Natural killer cell (primary cell): ENCODE measurements at regions not wholly inside any gene's neighbourhood (a gene's known extent, or its start where the extent isn't known, plus 50 kb on each side); places are given as distances from the start of the nearest gene placed in this dataset.

ENCODE experiments used
- ATAC-seq, 3 donors: fragments of 150-1000 bp in 2 of 3; fragments of 200-7000 bp in 1 of 3; cut with Tn5 transposase; 1 replicate in 1 of 3; 2 replicates in 2 of 3; pipeline ENCODE4 v1.10.0; 2021; ENCODE audit warnings: mild to moderate bottlenecking in 2 of 3, moderate library complexity in 2 of 3
- DNase-seq, 2 donors: peaks; one replicate each; pipeline versions ENCODE4 v3.0.0 to v3.0.0-alpha.2; 2013 to 2021; ENCODE audit warnings: mixed read lengths in 1 of 2
- H3K27ac ChIP-seq: one replicate; pipeline ENCODE4 v1.5.1; 2013; ENCODE audit warnings: mild to moderate bottlenecking, low read length
- H3K27me3 ChIP-seq: one replicate; pipeline ENCODE4 v1.6.1; 2013; ENCODE audit warnings: low read length; ENCODE audit not compliant: control insufficient read depth, insufficient read depth
- H3K36me3 ChIP-seq: one replicate; pipeline ENCODE4 v1.6.1; 2013; ENCODE audit warnings: low read length; ENCODE audit not compliant: control insufficient read depth, insufficient read depth
- H3K4me1 ChIP-seq: one replicate; pipeline ENCODE4 v1.6.1; 2013; ENCODE audit warnings: low read length; ENCODE audit not compliant: control insufficient read depth, insufficient read depth
- H3K4me3 ChIP-seq: one replicate; pipeline ENCODE4 v1.5.1; 2013; ENCODE audit warnings: low read length
- H3K9me3 ChIP-seq: one replicate; pipeline ENCODE4 v1.6.1; 2013; ENCODE audit warnings: low read length; ENCODE audit not compliant: control insufficient read depth, insufficient read depth
- H3K27ac Mint-ChIP-seq, 2 donors: one replicate each; pipeline ENCODE4 v1.8.0; 2022; ENCODE audit warnings: mild to moderate bottlenecking in 2 of 2, mixed read lengths in 2 of 2, moderate library complexity in 1 of 2
- H3K27me3 Mint-ChIP-seq, 2 donors: one replicate each; pipeline ENCODE4 v1.8.0; 2022; ENCODE audit warnings: low read depth in 2 of 2, mixed read lengths in 2 of 2
- H3K36me3 Mint-ChIP-seq: one replicate; pipeline ENCODE4 v1.8.0; 2022; ENCODE audit warnings: mixed read lengths
- H3K4me1 Mint-ChIP-seq, 2 donors: one replicate each; pipeline ENCODE4 v1.8.0; 2022; ENCODE audit warnings: mixed read lengths in 2 of 2
- H3K4me3 Mint-ChIP-seq: one replicate; pipeline ENCODE4 v1.8.0; 2022; ENCODE audit warnings: mild to moderate bottlenecking, moderate library complexity, mixed read lengths
- H3K9me3 Mint-ChIP-seq, 2 donors: one replicate each; pipeline ENCODE4 v1.8.0; 2022; ENCODE audit warnings: mixed read lengths in 2 of 2
- CTCF ChIP-seq: fragments of 200-600 bp; IDR thresholded peaks from one replicate; pipeline ENCODE4 v1.8.0; 2022; ENCODE audit warnings: antibody characterized with exemption
- WGBS: methylation state at CpG from one replicate; pipeline ENCODE4 v1.1.7; 2013; ENCODE audit warnings: missing lambda C conversion rate; ENCODE audit not compliant: insufficient coverage; 5-methylcytosine and 5-hydroxymethylcytosine counted together
- intact Hi-C: fragments of 100-400 bp; cut with micrococcal nuclease; formaldehyde crosslinking; loops from one replicate; pipeline ENCODE4 v1.14.2; 2022

- H3K36me3 ChIP-seq = no peaks in the 10 kb centered on the region
- H3K27me3 ChIP-seq = no peaks in the 10 kb centered on the region
- H3K27ac ChIP-seq = no peak overlapping the region
- H3K9me3 ChIP-seq = no peaks in the 10 kb centered on the region
- Mint-ChIP-seq H3K27me3 (peaks cover 6 to 48% of the 10 kb centered on the region in 2 donors), H3K4me3 (no peak overlapping the region), H3K36me3 (no peaks in the 10 kb centered on the region), H3K4me1 (peaks cover 9 to 12% of the 10 kb centered on the region in 2 donors), H3K9me3 (peaks cover 0 to 3% of the 10 kb centered on the region in 2 donors), H3K27ac (no peak overlapping the region)
- H3K4me1 ChIP-seq = no peaks in the 10 kb centered on the region
- TF ChIP-seq CTCF = no peak
- DNase-seq (no peak), ATAC-seq (no peak)
- WGBS = 85% methylated on average over 4 of the region's 5 CpGs
- H3K4me3 ChIP-seq = no peak overlapping the region
- intact Hi-C loops = no loop called here
Observed at GRCh38 chrX:131923614-131924250, 99.4 kb upstream of the STK26 start.

- intact Hi-C loops = no loop called here
- no peak for ATAC-seq
- no peaks in the 10 kb centered on the region for H3K4me1 ChIP-seq
- H3K27me3 ChIP-seq = no peaks in the 10 kb centered on the region
- DNase-seq = no peak
- no peak overlapping the region for H3K27ac ChIP-seq
- WGBS = 80% methylated on average over 1 of the region's 8 CpGs
- Mint-ChIP-seq H3K9me3 (no peaks in the 10 kb centered on the region), H3K27me3 (peaks cover 0 to 52% of the 10 kb centered on the region in 2 donors), H3K4me1 (no peaks in the 10 kb centered on the region), H3K4me3 (no peak overlapping the region), H3K36me3 (no peaks in the 10 kb centered on the region), H3K27ac (no peak overlapping the region)
- H3K4me3 ChIP-seq = no peak overlapping the region
- H3K9me3 ChIP-seq = no peaks in the 10 kb centered on the region
- H3K36me3 ChIP-seq = no peaks in the 10 kb centered on the region
- TF ChIP-seq CTCF = no peak
Observed at GRCh38 chrX:131938749-131939148, 84.4 kb upstream of the STK26 start.

- Mint-ChIP-seq H3K27ac (no peak overlapping the region), H3K36me3 (no peaks in the 10 kb centered on the region), H3K4me3 (no peak overlapping the region), H3K4me1 (no peaks in the 10 kb centered on the region), H3K9me3 (no peaks in the 10 kb centered on the region), H3K27me3 (peaks cover 4 to 60% of the 10 kb centered on the region in 2 donors)
- no peaks in the 10 kb centered on the region for H3K36me3 ChIP-seq
- H3K4me3 ChIP-seq = no peak overlapping the region
- no peaks in the 10 kb centered on the region for H3K27me3 ChIP-seq
- intact Hi-C loops = no loop called here
- no peak for TF ChIP-seq CTCF
- no peak overlapping the region for H3K27ac ChIP-seq
- H3K9me3 ChIP-seq = no peaks in the 10 kb centered on the region
- no peaks in the 10 kb centered on the region for H3K4me1 ChIP-seq
- DNase-seq (no peak), ATAC-seq (no peak)
- no CpG with 5 or more reads among the region's 2 CpGs for WGBS
Observed at GRCh38 chrX:131942034-131942433, 81.1 kb upstream of the STK26 start.
